Spleen (tissue), 7 donors: ENCODE measurements at regions not wholly inside any gene's neighbourhood (a gene's known extent, or its start where the extent isn't known, plus 50 kb on each side); places are given as distances from the start of the nearest gene placed in this dataset.

ENCODE experiments used
- CTCF ChIP-seq, 11 experiments: fragments of 200-600 bp in 7 of 11; fragments of 450-650 bp in 4 of 11; sonication (generic) in 4 of 11; IDR thresholded peaks in 8 of 11; conservative IDR thresholded peaks in 3 of 11; 1 replicate in 7 of 11; 2 replicates in 4 of 11; pipeline versions ENCODE4 v1.4.0 to v1.8.0; 2016 to 2021; ENCODE audit warnings: antibody characterized with exemption in 11 of 11, inconsistent platforms in 4 of 11, mild to moderate bottlenecking in 1 of 11
- POLR2A ChIP-seq, 3 donors: fragments of 450-650 bp; IDR thresholded peaks; one replicate each; pipeline ENCODE4 v1.5.1; 2017; ENCODE audit warnings: antibody characterized with exemption in 3 of 3, mild to moderate bottlenecking in 1 of 3
- POLR2AphosphoS5 ChIP-seq, 3 donors: sonication (generic); formaldehyde crosslinking; IDR thresholded peaks; one replicate each; pipeline ENCODE4 v1.5.1; 2017; ENCODE audit warnings: antibody characterized with exemption in 3 of 3
- donor health status: DM: no; HTN: no; CAD: no; lungs with moderate emphysema.
- donor health status: DM: no; HTN: no; CAD: no.
- donor health status: DM: no; HTN: no; CAD: no.

- TF ChIP-seq CTCF (IDR thresholded peaks at IDR 0.05 in 8 of 11, conservative IDR thresholded peaks at IDR 0.05 in 3 of 11) (no peak), POLR2AphosphoS5 (IDR thresholded peaks at IDR 0.05) (no peak), POLR2A (IDR thresholded peaks at IDR 0.05) (no peak)
These were observed 202.5 kb downstream of the UBE3A start for GRCh38 chr15:25236143-25236860.
